Superior temporal gyrus (tissue), 1 donor: ENCODE measurements at regions not wholly inside any gene's neighbourhood (a gene's known extent, or its start where the extent isn't known, plus 50 kb on each side); places are given as distances from the start of the nearest gene placed in this dataset.

Experiments
- DNase-seq: peaks from one replicate; pipeline ENCODE4 v3.0.0-alpha.2; 2016; ENCODE audit errors: extremely low spot score

GRCh38 chr4:159500861-159501260 lies 398.0 kb downstream of the RAPGEF2 start:
- DNase-seq, result no peak

- no peak for DNase-seq
Observed at GRCh38 chr4:159503236-159504008, 400.5 kb downstream of the RAPGEF2 start.

- no peak for DNase-seq
Observed at GRCh38 chr4:159504684-159505083, 401.8 kb downstream of the RAPGEF2 start.

- DNase-seq, result no peak
Observed at GRCh38 chr4:159505266-159505975, 402.5 kb downstream of the RAPGEF2 start.

GRCh38 chr4:159506801-159507517 lies 404.1 kb downstream of the RAPGEF2 start:
- no peak for DNase-seq

- DNase-seq, result no peak
Observed at GRCh38 chr4:159508917-159509500, 406.1 kb downstream of the RAPGEF2 start.

GRCh38 chr4:159512348-159512747 lies 409.5 kb downstream of the RAPGEF2 start:
- no peak for DNase-seq

GRCh38 chr4:159515314-159516025 lies 412.6 kb downstream of the RAPGEF2 start:
- no peak for DNase-seq

GRCh38 chr4:159516556-159517140 lies 413.8 kb downstream of the RAPGEF2 start:
- no peak for DNase-seq

GRCh38 chr4:159520074-159520473 lies 417.2 kb downstream of the RAPGEF2 start:
- no peak for DNase-seq

- no peak for DNase-seq
Observed at GRCh38 chr4:159526172-159526571, 423.3 kb downstream of the RAPGEF2 start.

- no peak for DNase-seq
Observed at GRCh38 chr4:159534655-159535054, 431.8 kb downstream of the RAPGEF2 start.

- no peak for DNase-seq
Observed at GRCh38 chr4:159538556-159538955, 435.7 kb downstream of the RAPGEF2 start.

GRCh38 chr4:159540038-159540437 lies 437.2 kb downstream of the RAPGEF2 start:
- DNase-seq, result no peak

GRCh38 chr4:159540501-159540900 lies 437.6 kb downstream of the RAPGEF2 start:
- no peak for DNase-seq

GRCh38 chr4:159541143-159541542 lies 438.3 kb downstream of the RAPGEF2 start:
- no peak for DNase-seq

- no peak for DNase-seq
Observed at GRCh38 chr4:159542296-159542695, 439.4 kb downstream of the RAPGEF2 start.

GRCh38 chr4:159543831-159544230 lies 441.0 kb downstream of the RAPGEF2 start:
- DNase-seq, result no peak

GRCh38 chr4:159545556-159545955 lies 442.7 kb downstream of the RAPGEF2 start:
- no peak for DNase-seq

GRCh38 chr4:159547645-159548308 lies 444.9 kb downstream of the RAPGEF2 start:
- DNase-seq, result no peak

- no peak for DNase-seq
Observed at GRCh38 chr4:159549098-159549518, 446.2 kb downstream of the RAPGEF2 start.
